Mucosa of descending colon (tissue), 3 donors: ENCODE measurements at regions not wholly inside any gene's neighbourhood (a gene's known extent, or its start where the extent isn't known, plus 50 kb on each side); places are given as distances from the start of the nearest gene placed in this dataset.

Experiments used
- ATAC-seq: fragments of 200-7000 bp; cut with Tn5 transposase; one replicate; pipeline ENCODE4 v1.9.1; 2020; ENCODE audit warnings: mild to moderate bottlenecking, moderate library complexity
- DNase-seq, 3 donors: peaks; one replicate each; pipeline ENCODE4 v3.0.0-alpha.2; 2020
- H3K36me3 ChIP-seq: fragments of 200-600 bp; one replicate; pipeline ENCODE4 v1.8.0; 2021; ENCODE audit warnings: low read depth, mild to moderate bottlenecking
- H3K4me1 ChIP-seq: fragments of 200-600 bp; one replicate; pipeline ENCODE4 v1.8.0; 2021; ENCODE audit warnings: low read depth, mild to moderate bottlenecking
- H3K4me3 ChIP-seq: fragments of 200-600 bp; one replicate; pipeline ENCODE4 v1.8.0; 2021; ENCODE audit warnings: mild to moderate bottlenecking
- H3K9me3 ChIP-seq: fragments of 200-600 bp; one replicate; pipeline ENCODE4 v1.8.0; 2021; ENCODE audit warnings: mild to moderate bottlenecking
- CTCF ChIP-seq: fragments of 200-600 bp; IDR thresholded peaks from one replicate; pipeline ENCODE4 v1.8.0; 2022; ENCODE audit warnings: antibody characterized with exemption, mild to moderate bottlenecking
- intact Hi-C, 2 donors: fragments of 100-400 bp; cut with DNase I in 1 of 2; cut with micrococcal nuclease in 1 of 2; formaldehyde crosslinking; loops; one replicate each; pipeline versions ENCODE4 v1.11.0 to v1.11.1; 2022; cut with DNase I, micrococcal nuclease
- donor health status: DM: no; HTN: no; CAD: no; lungs with moderate emphysema.
- donor health status: DM: no; HTN: no; CAD: no.
- donor health status: DM: no; HTN: yes; CAD: no.

DNA sequence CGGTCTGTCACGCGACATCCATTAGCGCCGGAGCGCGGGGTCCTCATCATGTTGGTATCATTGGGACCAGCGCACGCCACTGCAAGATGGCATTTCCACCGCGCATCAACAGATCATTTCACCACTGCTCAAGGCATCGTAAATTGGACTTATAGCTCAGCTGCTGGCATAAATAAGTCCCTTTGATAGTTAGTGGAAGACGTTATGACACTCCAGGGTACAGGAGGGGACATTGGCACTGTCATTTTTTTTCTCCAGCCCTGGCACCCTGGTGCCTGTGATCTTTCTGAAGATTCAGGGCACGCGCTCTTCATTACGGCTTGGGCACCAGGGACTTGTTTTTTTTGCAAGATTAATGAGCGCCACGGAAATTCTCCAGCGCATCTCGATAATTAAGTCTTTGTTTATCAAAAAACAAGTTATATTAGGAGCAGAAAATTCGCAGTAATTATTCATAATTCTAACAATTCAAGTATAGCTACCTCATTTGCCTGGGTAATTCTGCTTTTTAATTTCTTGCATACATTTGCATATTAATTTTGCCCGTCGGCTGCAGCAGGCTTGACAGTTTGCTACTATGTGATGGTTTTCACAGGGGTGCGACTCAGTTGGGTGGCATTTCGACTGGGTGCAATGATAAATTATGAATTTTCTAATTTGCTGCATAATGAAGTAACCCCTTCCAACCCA is 167.7 kb downstream of the VRK1 start:
- DNase-seq (no peak), ATAC-seq (no peak)
- Histone ChIP-seq H3K9me3 (peaks cover 8% of the 10 kb centered on the region), H3K4me1 (no peaks in the 10 kb centered on the region), H3K4me3 (no peak overlapping the region), H3K36me3 (no peaks in the 10 kb centered on the region)
- TF ChIP-seq CTCF = no peak
- intact Hi-C loops = no loop called here

GRCh38 chr14:96965885-96966595 is 168.9 kb downstream of the VRK1 start:
- TF ChIP-seq CTCF = no peak
- ATAC-seq (no peak), DNase-seq (no peak)
- intact Hi-C loops = no loop called here
- Histone ChIP-seq H3K4me3 (no peak overlapping the region), H3K9me3 (peaks cover 8% of the 10 kb centered on the region), H3K36me3 (no peaks in the 10 kb centered on the region), H3K4me1 (no peaks in the 10 kb centered on the region)

DNA sequence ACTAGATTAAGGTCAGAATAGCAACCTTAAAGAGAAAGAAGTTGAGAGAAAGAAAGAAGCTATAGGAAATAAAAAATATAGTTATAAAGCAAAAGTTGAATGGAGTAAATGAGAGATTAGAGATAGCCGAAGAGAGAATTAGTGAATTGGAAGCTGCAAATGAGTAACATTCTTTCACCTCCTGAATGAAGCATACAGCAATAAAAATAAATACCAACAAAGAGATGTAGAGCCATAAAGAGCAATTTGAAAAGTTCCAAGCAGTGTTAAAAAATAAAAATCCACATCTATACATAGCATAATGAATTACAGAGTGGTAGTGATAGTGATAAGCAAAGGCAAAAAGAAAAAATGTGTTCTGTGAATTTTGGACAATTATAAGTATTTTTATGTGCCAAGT is 177.9 kb downstream of the VRK1 start:
- TF ChIP-seq CTCF = no peak
- no peak for ATAC-seq
- H3K36me3 ChIP-seq = no peaks in the 10 kb centered on the region
- no peak overlapping the region for H3K4me3 ChIP-seq
- H3K9me3 ChIP-seq = peaks cover 20% of the 10 kb centered on the region
- no peak for DNase-seq
- no peaks in the 10 kb centered on the region for H3K4me1 ChIP-seq
- intact Hi-C loops = no loop called here

- peaks cover 19% of the 10 kb centered on the region for H3K9me3 ChIP-seq
- ATAC-seq (no peak), DNase-seq (no peak)
- TF ChIP-seq CTCF = no peak
- intact Hi-C loops = no loop called here
- no peaks in the 10 kb centered on the region for H3K36me3 ChIP-seq
- no peak overlapping the region for H3K4me3 ChIP-seq
- no peaks in the 10 kb centered on the region for H3K4me1 ChIP-seq
Measured at GRCh38 chr14:96978525-96979272, 181.5 kb downstream of the VRK1 start.

GRCh38 chr14:96979611-96980074 is 182.5 kb downstream of the VRK1 start:
- no peaks in the 10 kb centered on the region for H3K4me1 ChIP-seq
- no peak overlapping the region for H3K4me3 ChIP-seq
- H3K9me3 ChIP-seq = peaks cover 10% of the 10 kb centered on the region
- ATAC-seq (no peak), DNase-seq (no peak)
- TF ChIP-seq CTCF = no peak
- intact Hi-C loops = no loop called here
- no peaks in the 10 kb centered on the region for H3K36me3 ChIP-seq
